Dermis microvascular lymphatic vessel endothelial cell (primary cell): ENCODE measurements at regions not wholly inside any gene's neighbourhood (a gene's known extent, or its start where the extent isn't known, plus 50 kb on each side); places are given as distances from the start of the nearest gene placed in this dataset.
A peak's percentile ranks its signal among the peaks of the same experiment; 100 is the strongest.

Source experiments
- DNase-seq, 2 donors: peaks; one replicate each; pipeline versions ENCODE4 v3.0.0 to v3.0.0-alpha.2; 2010; ENCODE audit warnings: low read depth in 2 of 2

DNA sequence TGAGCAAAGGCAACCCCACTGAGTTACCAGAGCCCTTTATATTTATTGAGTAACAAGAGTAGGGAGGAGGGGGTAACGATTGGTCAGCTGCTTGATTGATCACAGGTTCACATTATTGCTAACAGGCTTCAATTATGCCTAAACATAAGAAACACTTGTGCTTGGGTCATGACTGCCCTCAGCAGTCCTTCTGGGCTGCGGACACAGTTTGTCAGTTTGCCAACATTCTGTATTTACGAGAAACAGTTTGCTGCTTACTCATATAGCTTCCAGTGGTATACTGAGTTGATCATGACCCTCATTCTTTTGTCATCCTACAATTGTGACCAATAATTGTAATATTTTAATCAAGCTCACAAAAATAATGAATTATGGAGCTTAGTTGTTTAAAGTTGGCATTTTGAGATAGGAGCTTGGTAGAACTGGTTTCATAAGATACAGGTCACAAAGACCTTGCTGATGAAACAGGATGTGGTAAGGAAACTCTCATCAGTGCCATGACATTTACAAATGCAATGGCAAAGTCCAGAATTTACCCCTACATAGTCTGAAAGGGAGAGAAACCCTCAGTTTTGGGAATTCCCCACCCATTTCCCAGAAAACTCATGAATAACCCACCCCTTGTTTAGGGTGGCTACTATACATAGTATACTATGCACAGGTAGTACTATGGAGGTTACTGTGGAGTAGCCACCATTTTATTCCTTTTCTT lies 1421.0 kb upstream of the FLRT2 start:
- peak in 1 of 2 donors; percentile 22 for DNase-seq

- DNase-seq, result peak in 1 of 2 donors; percentile 73
These were observed 1417.4 kb upstream of the FLRT2 start for GRCh38 chr14:84112589-84112988.

- no peak for DNase-seq
These were observed 1404.3 kb upstream of the FLRT2 start for GRCh38 chr14:84125676-84126075.

- DNase-seq, result no peak
These were observed 1402.4 kb upstream of the FLRT2 start for GRCh38 chr14:84127495-84127894.

- peak in 1 of 2 donors; percentile 62 for DNase-seq
These were observed 1401.9 kb upstream of the FLRT2 start for GRCh38 chr14:84128050-84128449.

- no peak for DNase-seq
These were observed 1400.9 kb upstream of the FLRT2 start for GRCh38 chr14:84129007-84129406.

GRCh38 chr14:84129941-84130340 lies 1400.0 kb upstream of the FLRT2 start:
- DNase-seq, result no peak

- DNase-seq, result no peak
These were observed 1398.0 kb upstream of the FLRT2 start for GRCh38 chr14:84131924-84132323.

- DNase-seq, result peak; percentile 56 to 79
These were observed 1385.8 kb upstream of the FLRT2 start for GRCh38 chr14:84144166-84144565.

- DNase-seq, result no peak
These were observed 1377.5 kb upstream of the FLRT2 start for GRCh38 chr14:84152452-84152851.

DNA sequence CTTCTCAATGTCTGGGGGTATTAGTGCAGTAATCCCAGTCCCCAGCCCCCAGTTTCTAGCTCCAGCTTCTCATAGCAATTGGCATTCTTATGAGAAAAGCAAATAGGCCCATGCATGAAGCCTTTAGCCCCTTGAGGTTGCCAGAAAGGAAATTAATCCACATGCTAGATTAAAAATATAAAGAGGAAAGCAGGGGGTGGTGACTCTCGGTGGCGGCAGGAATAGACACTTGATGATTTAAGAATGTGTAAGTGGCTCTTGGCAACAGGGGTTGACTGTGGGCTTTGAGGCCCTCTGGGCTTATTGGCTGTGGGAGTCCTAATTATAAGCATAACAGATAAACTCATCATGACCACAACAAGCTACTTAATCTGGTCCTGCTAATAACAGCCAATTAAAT lies 1367.3 kb upstream of the FLRT2 start:
- no peak for DNase-seq

DNA sequence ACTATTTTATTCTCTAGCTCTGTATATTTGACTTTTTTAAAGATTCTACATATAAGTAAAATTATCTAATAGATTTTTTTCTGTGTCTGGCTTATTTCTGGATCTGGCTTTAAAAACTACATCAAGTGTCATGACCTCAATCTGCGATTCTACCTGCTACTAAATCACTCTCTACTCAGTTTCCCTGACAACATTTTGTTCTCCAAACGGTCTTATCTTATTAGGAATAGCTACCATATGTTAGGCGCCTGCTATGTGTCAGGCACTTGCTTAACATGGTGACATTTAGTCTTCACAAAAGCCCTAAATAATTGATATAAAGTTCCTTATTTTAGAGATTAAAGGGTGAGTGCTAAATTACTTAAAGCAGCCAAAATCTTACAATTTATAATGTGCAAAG lies 1362.9 kb upstream of the FLRT2 start:
- no peak for DNase-seq

DNA sequence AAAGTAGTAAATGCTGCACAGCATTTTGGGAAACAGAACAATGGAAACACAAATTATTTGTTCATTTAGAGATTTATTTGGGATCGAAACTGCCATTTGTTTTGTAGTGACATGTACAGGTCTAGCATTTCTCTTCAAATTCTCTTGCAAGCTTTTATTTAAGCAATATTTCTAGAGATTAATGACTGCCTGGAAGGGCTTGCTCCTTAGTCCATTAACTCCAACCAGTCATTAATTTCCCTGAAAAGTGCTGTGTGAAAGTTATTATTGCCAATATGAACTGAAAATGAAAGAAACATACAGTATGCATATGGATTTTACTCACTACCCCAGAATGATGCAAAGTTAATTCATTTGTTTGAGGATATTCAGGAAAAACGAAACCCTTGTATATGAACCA lies 1349.6 kb upstream of the FLRT2 start:
- DNase-seq, result no peak

- DNase-seq, result no peak
These were observed 1348.9 kb upstream of the FLRT2 start for GRCh38 chr14:84181072-84181471.

- no peak for DNase-seq
These were observed 1334.4 kb upstream of the FLRT2 start for GRCh38 chr14:84195514-84195913.

GRCh38 chr14:84197704-84198103 lies 1332.2 kb upstream of the FLRT2 start:
- DNase-seq, result no peak

DNA sequence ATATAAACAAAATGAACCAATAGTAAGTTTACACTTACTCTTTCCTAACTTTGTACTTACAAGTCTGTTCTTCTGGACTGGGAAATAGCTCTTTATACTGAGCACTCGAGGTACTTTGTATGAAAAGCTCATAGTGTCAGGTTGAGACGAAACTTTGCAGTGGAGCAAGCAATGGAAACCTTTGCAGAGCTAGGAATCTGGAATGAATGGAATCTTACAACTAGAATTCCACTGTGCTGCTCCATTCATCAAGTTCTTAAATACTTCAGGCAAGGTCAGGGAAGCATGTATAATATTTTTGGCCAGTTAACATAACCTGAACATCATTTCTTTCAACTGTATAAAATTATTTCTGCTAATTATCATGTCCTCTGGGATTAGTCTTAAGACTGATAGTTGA lies 1327.5 kb upstream of the FLRT2 start:
- no peak for DNase-seq

DNA sequence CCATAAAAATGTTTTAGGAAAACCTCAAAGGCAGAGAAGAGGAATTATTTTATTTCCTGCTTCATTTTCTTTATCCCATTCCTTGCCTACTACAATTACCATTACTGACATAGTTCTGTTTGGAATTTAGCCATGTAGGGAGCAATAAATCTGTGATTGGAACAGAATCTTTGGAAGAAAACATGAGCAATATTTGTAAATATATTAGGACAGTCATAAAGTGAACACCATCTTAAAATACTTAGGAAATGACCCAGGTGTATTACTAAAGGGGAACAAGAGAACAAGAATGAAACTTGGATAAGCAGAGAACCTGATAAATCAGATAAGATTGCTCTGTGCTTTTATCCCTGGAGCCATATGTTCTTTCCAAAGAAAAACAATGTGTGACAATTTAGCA lies 1326.0 kb upstream of the FLRT2 start:
- DNase-seq, result no peak

- DNase-seq, result no peak
These were observed 1321.5 kb upstream of the FLRT2 start for GRCh38 chr14:84208451-84208850.

GRCh38 chr14:84209031-84209430 lies 1320.9 kb upstream of the FLRT2 start:
- DNase-seq, result no peak

GRCh38 chr14:84217066-84217465 lies 1312.9 kb upstream of the FLRT2 start:
- DNase-seq, result no peak

GRCh38 chr14:84225268-84225667 lies 1304.7 kb upstream of the FLRT2 start:
- DNase-seq, result no peak

DNA sequence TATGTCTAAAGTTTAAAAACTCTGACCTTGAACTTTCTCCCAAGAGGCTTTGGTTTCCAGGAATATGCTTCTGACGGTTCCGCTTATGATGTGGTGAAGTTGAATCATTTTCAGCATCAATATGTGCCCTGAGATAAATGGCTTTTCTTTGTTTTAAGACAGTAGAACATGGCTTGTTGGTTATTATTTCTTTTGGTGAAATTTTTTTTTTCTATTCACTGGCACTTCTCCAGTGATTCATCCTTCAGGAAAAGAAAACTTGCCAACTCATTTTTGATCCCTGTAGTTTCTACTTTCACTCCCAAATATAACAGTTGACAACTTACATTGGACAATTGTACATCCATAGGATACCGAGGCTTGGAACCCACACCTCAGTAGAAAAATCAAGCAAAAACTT lies 1301.2 kb upstream of the FLRT2 start:
- peak in 1 of 2 donors; percentile 82 for DNase-seq

DNA sequence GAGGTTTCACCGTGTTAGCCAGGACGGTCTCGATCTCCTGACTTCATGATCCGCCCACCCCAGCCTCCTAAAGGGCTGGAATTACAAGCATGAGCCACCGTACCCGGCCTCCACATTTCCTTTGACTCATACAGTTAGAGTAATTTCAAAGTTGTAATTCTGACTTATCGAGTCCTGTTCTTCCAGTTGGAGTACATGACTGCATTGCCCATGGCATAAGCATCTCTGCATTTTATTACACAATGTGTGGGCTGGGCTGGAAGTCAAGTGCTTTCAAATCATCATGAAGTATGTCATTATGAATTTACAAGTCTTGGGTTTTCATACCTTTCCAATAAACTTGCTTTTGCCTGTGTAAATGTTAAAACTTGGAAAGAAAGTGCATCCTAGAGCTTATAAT lies 1295.7 kb upstream of the FLRT2 start:
- no peak for DNase-seq
